HG02852 (cell line): ENCODE measurements at regions not wholly inside any gene's neighbourhood (a gene's known extent, or its start where the extent isn't known, plus 50 kb on each side); places are given as distances from the start of the nearest gene placed in this dataset.

Source experiments
- ATAC-seq: cut with Tn5 transposase; IDR thresholded peaks from one replicate; pipeline ENCODE4 v1.9.1; 2021; ENCODE audit warnings: mild to moderate bottlenecking, moderate library complexity; ENCODE audit not compliant: unreplicated experiment

GRCh38 chr12:107464644-107465043 is 221.0 kb upstream of the PWP1 start:
- ATAC-seq = no peak

- ATAC-seq = no peak
Observed at GRCh38 chr12:107465625-107466024, 220.0 kb upstream of the PWP1 start.

GRCh38 chr12:107467716-107468115 is 217.9 kb upstream of the PWP1 start:
- no peak for ATAC-seq

GRCh38 chr12:107468182-107468581 is 217.4 kb upstream of the PWP1 start:
- ATAC-seq = no peak

GRCh38 chr12:107469011-107469410 is 216.6 kb upstream of the PWP1 start:
- ATAC-seq = no peak

- ATAC-seq = no peak
Observed at GRCh38 chr12:107470645-107471044, 215.0 kb upstream of the PWP1 start.

- ATAC-seq = no peak
Observed at GRCh38 chr12:107472308-107472707, 213.3 kb upstream of the PWP1 start.

GRCh38 chr12:107474099-107474498 is 211.5 kb upstream of the PWP1 start:
- ATAC-seq = no peak

GRCh38 chr12:107474639-107475539 is 210.7 kb upstream of the PWP1 start:
- ATAC-seq = no peak

- no peak for ATAC-seq
Observed at GRCh38 chr12:107475900-107476299, 209.7 kb upstream of the PWP1 start.

- no peak for ATAC-seq
Observed at GRCh38 chr12:107477018-107477417, 208.6 kb upstream of the PWP1 start.

GRCh38 chr12:107477947-107478610 is 207.5 kb upstream of the PWP1 start:
- no peak for ATAC-seq

GRCh38 chr12:107478881-107479280 is 206.7 kb upstream of the PWP1 start:
- no peak for ATAC-seq

- no peak for ATAC-seq
Observed at GRCh38 chr12:107480836-107481608, 204.6 kb upstream of the PWP1 start.

GRCh38 chr12:107484230-107484629 is 201.4 kb upstream of the PWP1 start:
- no peak for ATAC-seq

- ATAC-seq = no peak
Observed at GRCh38 chr12:107484941-107485340, 200.7 kb upstream of the PWP1 start.

GRCh38 chr12:107485731-107486130 is 199.9 kb upstream of the PWP1 start:
- no peak for ATAC-seq

- ATAC-seq = no peak
Observed at GRCh38 chr12:107486140-107486892, 199.3 kb upstream of the PWP1 start.

GRCh38 chr12:107487011-107487680 is 198.5 kb upstream of the PWP1 start:
- no peak for ATAC-seq

GRCh38 chr12:107488666-107489065 is 196.9 kb upstream of the PWP1 start:
- no peak for ATAC-seq
